ENCODE measurements at regions not wholly inside any gene's neighbourhood (a gene's known extent, or its start where the extent isn't known, plus 50 kb on each side); places are given as distances from the start of the nearest gene placed in this dataset.

GRCh38 chr10:4688168-4688567 lies 137.8 kb upstream of the AKR1E2 start:
- TF ChIP-seq YY1 (IDR thresholded peaks at IDR 0.05; ENCODE audit: low read depth) (no peak), MAX (IDR thresholded peaks at IDR 0.05) (no peak)

All from Ishikawa (cell line).